Activated CD4-positive, CD25-positive, alpha-beta regulatory T cell treated with anti-CD3 and anti-CD28 coated beads, Interleukin-2, amount 50 U/mL, for 24 hours (primary cell): ENCODE measurements at regions not wholly inside any gene's neighbourhood (a gene's known extent, or its start where the extent isn't known, plus 50 kb on each side); places are given as distances from the start of the nearest gene placed in this dataset.

ENCODE experiments used
- ATAC-seq, 2 donors: fragments of 150-1000 bp; cut with Tn5 transposase; one replicate each; pipeline ENCODE4 v1.10.0; 2021; ENCODE audit warnings: mild to moderate bottlenecking in 1 of 2, moderate library complexity in 1 of 2

DNA sequence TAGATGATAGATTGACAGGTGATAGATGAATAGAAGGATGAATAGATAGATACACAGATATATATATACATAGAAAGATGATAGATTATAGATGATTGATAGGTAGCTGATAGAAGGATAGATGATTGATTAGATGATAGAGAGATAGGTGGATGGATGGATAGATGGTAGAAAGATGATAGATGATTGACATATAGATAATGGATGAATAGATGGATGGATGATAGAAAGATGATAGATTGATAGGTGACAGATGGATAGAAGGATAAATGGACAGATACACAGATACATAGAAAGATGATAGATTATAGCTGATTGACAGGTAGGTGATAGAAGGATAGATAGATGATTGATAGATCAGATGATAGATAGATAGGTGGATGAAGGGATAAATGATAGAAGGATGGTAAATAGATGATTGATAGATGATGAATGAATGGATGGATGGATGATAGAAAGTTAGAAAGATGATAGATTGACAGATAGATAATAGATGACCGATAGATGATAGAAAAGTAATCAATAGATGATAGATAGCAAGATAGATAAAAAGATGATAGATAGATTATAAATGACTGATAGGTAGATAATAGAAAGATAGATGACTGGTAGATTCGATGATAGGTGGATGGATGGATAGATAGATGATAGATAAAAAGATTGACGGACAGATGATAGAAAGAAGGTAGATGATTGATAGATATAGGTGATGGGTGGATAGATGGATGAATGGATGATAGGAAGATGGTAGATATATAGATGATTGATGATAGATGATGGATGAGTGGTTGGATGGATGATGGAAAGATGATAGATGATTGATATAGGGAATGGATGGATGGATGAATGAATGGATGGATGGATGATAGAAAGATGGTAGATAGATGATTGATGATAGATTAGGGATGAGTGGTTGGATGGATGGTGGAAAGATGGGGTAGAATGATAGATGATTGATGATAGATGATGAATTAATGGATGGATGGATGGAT is 80.4 kb downstream of the MICALL2 start:
- no peak for ATAC-seq

DNA sequence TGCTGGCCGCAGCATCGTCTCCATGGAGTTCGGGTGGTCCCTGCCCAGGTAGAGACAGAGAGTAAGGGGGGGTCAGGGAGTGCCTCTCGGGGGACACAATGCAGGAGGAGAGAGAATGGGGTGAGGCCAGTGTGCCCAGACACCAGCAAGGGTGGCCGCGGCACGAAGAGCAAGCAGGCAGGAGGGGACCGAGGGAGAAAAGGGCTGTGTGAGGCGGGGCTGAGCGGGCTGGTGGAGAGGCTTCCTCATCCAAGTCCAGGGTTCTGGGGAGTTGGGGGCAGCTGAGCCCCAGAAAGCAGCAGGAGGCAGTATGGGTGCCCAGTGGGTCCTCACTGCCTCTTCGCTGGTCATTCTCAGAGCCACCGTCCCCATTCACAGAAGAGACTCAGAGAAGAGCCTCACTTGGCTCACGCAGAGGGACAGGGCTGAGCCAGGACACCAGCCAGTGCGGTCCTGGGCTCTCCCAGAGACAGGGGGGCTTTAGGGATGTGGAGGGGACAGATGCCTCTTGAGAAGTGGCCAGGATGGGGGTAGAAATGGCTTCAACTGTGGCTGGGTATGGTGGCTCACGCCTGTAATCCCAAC is 78.9 kb downstream of the MICALL2 start:
- no peak for ATAC-seq

- ATAC-seq = no peak
Observed at GRCh38 chr7:1380821-1381580, 78.3 kb downstream of the MICALL2 start.

- ATAC-seq = no peak
Observed at GRCh38 chr7:1382553-1383397, 76.5 kb downstream of the MICALL2 start.

GRCh38 chr7:1383398-1384112 is 75.7 kb downstream of the MICALL2 start:
- no peak for ATAC-seq

GRCh38 chr7:1384113-1384415 is 75.2 kb downstream of the MICALL2 start:
- no peak for ATAC-seq
